ENCODE measurements at regions not wholly inside any gene's neighbourhood (a gene's known extent, or its start where the extent isn't known, plus 50 kb on each side); places are given as distances from the start of the nearest gene placed in this dataset.

GRCh38 chr5:144800169-144800568, 629.5 kb downstream of the KCTD16 start:
- H3K36me3 Mint-ChIP-seq (ENCODE audit: low read depth) = no peaks in the 10 kb centered on the region
- no peak for DNase-seq (ENCODE audit: low read depth, low spot score)
- no peak overlapping the region for H3K4me3 Mint-ChIP-seq
- no peak overlapping the region for H3K27ac Mint-ChIP-seq (ENCODE audit: unreplicated experiment)
- H3K9me3 Mint-ChIP-seq = no peaks in the 10 kb centered on the region
- no peaks in the 10 kb centered on the region for H3K27me3 Mint-ChIP-seq (ENCODE audit: low read depth)
- no peaks in the 10 kb centered on the region for H3K4me1 Mint-ChIP-seq
- TF ChIP-seq CTCF (conservative IDR thresholded peaks at IDR 0.05) = no peak

GRCh38 chr5:144798595-144798994, 627.9 kb downstream of the KCTD16 start:
- H3K9me3 Mint-ChIP-seq = no peaks in the 10 kb centered on the region
- H3K27ac Mint-ChIP-seq (ENCODE audit: unreplicated experiment) = no peak overlapping the region
- no peak overlapping the region for H3K4me3 Mint-ChIP-seq
- no peak for DNase-seq (ENCODE audit: low read depth, low spot score)
- no peak for TF ChIP-seq CTCF (conservative IDR thresholded peaks at IDR 0.05)
- no peaks in the 10 kb centered on the region for H3K36me3 Mint-ChIP-seq (ENCODE audit: low read depth)
- no peaks in the 10 kb centered on the region for H3K4me1 Mint-ChIP-seq
- H3K27me3 Mint-ChIP-seq (ENCODE audit: low read depth) = no peaks in the 10 kb centered on the region

- Mint-ChIP-seq H3K9me3 (peaks cover 9% of the 10 kb centered on the region), H3K4me1 (no peaks in the 10 kb centered on the region), H3K27me3 (ENCODE audit: low read depth) (no peaks in the 10 kb centered on the region), H3K4me3 (no peak overlapping the region), H3K36me3 (ENCODE audit: low read depth) (no peaks in the 10 kb centered on the region), H3K27ac (ENCODE audit: unreplicated experiment) (no peak overlapping the region)
- no peak for TF ChIP-seq CTCF (conservative IDR thresholded peaks at IDR 0.05)
- DNase-seq (ENCODE audit: low read depth, low spot score) = no peak
These were observed 624.2 kb downstream of the KCTD16 start for GRCh38 chr5:144794922-144795321.

GRCh38 chr5:144788556-144788955, 617.9 kb downstream of the KCTD16 start:
- no peaks in the 10 kb centered on the region for H3K36me3 Mint-ChIP-seq (ENCODE audit: low read depth)
- peaks cover 9% of the 10 kb centered on the region for H3K9me3 Mint-ChIP-seq
- no peaks in the 10 kb centered on the region for H3K4me1 Mint-ChIP-seq
- no peak overlapping the region for H3K4me3 Mint-ChIP-seq
- H3K27me3 Mint-ChIP-seq (ENCODE audit: low read depth) = no peaks in the 10 kb centered on the region
- no peak for DNase-seq (ENCODE audit: low read depth, low spot score)
- H3K27ac Mint-ChIP-seq (ENCODE audit: unreplicated experiment) = no peak overlapping the region
- no peak for TF ChIP-seq CTCF (conservative IDR thresholded peaks at IDR 0.05)

GRCh38 chr5:144788046-144788445, 617.4 kb downstream of the KCTD16 start:
- TF ChIP-seq CTCF (conservative IDR thresholded peaks at IDR 0.05) = no peak
- H3K27ac Mint-ChIP-seq (ENCODE audit: unreplicated experiment) = no peak overlapping the region
- H3K36me3 Mint-ChIP-seq (ENCODE audit: low read depth) = no peaks in the 10 kb centered on the region
- H3K4me1 Mint-ChIP-seq = no peaks in the 10 kb centered on the region
- H3K9me3 Mint-ChIP-seq = peaks cover 9% of the 10 kb centered on the region
- H3K4me3 Mint-ChIP-seq = no peak overlapping the region
- DNase-seq (ENCODE audit: low read depth, low spot score) = no peak
- H3K27me3 Mint-ChIP-seq (ENCODE audit: low read depth) = no peaks in the 10 kb centered on the region

GRCh38 chr5:144779368-144779767, 608.7 kb downstream of the KCTD16 start:
- DNase-seq (ENCODE audit: low read depth, low spot score) = no peak
- no peaks in the 10 kb centered on the region for H3K4me1 Mint-ChIP-seq
- H3K4me3 Mint-ChIP-seq = no peak overlapping the region
- H3K36me3 Mint-ChIP-seq (ENCODE audit: low read depth) = no peaks in the 10 kb centered on the region
- peak overlapping the region; percentile 12 for H3K27ac Mint-ChIP-seq (ENCODE audit: unreplicated experiment)
- H3K27me3 Mint-ChIP-seq (ENCODE audit: low read depth) = no peaks in the 10 kb centered on the region
- H3K9me3 Mint-ChIP-seq = no peaks in the 10 kb centered on the region
- TF ChIP-seq CTCF (conservative IDR thresholded peaks at IDR 0.05) = no peak
